Left colon (tissue), 2 donors: ENCODE measurements at regions not wholly inside any gene's neighbourhood (a gene's known extent, or its start where the extent isn't known, plus 50 kb on each side); places are given as distances from the start of the nearest gene placed in this dataset.
"Not testable (repeated sequence)": the region's sequence is repeated elsewhere in the genome, so short reads cannot be mapped to it uniquely, and the experiment has no call there.

Source experiments
- ATAC-seq: fragments of 200-7000 bp; cut with Tn5 transposase; one replicate; pipeline ENCODE4 v1.9.1; 2020; ENCODE audit warnings: mild to moderate bottlenecking, moderate library complexity
- DNase-seq, 2 donors: peaks; one replicate each; pipeline ENCODE4 v3.0.0-alpha.2; 2020
- intact Hi-C, 2 donors: fragments of 100-400 bp; cut with DNase I in 1 of 2; cut with micrococcal nuclease in 1 of 2; formaldehyde crosslinking; loops; one replicate each; pipeline versions ENCODE4 v1.11.2 to v1.14.0; 2022; cut with DNase I, micrococcal nuclease
- donor health status: DM: no; HTN: no; CAD: no.
- donor health status: DM: yes; HTN: yes; CAD: no.

GRCh38 chr3:159378396-159379194, 576.7 kb downstream of the MFSD1 start:
- no peak for ATAC-seq
- intact Hi-C loops: no loop called here
- DNase-seq: no peak

DNA sequence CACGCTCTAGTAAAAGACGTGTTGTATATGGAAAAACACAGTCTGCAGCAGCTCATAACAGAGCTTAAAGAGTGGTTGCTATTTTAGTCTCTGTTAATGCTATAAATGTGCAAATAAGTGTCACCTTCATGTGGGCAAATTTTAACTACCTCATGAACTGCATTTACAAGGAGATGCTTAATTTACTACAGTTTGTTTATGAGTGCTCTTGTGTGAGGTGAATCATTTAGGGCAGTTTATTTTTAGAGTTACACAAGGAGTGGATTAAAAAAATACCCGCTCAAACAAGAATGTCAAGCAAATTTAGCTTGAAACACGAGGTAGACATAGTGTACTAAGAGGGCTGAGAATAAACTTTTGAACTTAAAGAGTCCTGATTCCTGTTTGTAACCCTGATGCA, 579.0 kb downstream of the MFSD1 start:
- intact Hi-C loops: no loop called here
- DNase-seq: no peak
- ATAC-seq: no peak

DNA sequence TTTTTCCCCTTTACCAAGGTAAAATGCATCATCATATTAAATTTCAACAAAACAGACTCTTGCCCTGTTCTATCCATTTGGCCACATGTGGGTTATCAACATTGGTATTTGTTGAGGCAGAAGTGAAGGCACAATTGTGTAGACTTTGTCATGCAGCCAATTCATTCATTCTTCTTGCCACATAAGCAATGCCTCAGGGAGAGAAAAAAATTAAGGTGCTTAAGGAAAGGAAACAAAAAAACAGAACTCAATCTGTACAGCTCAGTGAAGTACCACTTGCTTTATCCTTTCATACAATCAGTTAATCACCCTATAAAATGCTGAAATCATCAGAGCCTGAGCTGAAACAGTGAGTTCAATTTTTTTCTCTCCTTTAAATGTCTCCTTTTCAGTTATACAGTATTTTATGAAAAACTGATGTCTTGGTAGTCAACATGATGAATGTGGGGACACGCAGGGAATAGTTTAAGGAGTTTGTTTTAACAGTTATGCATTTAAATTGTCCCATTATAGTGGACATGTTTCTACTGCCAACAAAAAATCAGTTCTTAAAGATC, 588.9 kb downstream of the MFSD1 start:
- intact Hi-C loops: no loop called here
- ATAC-seq (no peak), DNase-seq (no peak)

DNA sequence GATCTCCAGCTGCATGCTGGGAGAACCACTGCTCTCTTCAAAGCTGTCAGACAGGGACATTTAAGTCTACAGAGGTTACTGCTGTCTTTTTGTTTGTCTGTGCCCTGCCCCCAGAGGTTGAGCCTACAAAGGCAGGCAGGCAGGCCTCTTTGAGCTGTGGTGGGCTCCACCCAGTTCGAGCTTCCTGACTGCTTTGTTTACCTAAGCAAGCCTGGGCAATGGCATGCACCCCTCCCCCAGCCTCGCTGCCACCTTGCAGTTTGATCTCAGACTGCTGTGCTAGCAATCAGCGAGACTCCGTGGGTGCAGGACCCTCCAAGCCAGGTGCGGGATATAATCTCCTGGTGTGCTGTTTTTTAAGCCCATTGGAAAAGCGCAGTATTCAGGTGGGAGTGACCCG, 591.0 kb upstream of the IL12A start:
- intact Hi-C loops, DNase-seq, ATAC-seq: not testable (repeated sequence)

DNA sequence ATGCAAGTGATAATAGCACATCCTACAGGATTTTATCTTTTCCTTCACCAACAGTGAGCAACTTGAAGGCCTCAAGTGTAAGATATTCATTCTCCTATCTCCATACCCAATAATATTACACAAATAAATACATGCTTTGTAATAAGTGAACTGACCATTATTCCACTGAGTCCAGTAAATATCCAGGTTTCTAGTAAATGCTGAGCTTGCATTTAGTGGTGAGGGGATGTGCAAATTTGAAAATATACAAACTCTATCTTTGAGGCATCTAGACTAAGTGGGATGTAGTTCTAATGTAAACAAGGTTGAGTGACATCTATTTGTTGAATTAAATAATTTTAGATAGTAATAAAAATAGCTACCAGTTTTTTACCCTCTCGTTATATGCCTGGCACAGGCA, 587.6 kb upstream of the IL12A start:
- DNase-seq: no peak
- no peak for ATAC-seq
- intact Hi-C loops: no loop called here

- intact Hi-C loops, DNase-seq, ATAC-seq: not testable (repeated sequence)
These were observed 578.9 kb upstream of the IL12A start for GRCh38 chr3:159409711-159410110.

- no peak for ATAC-seq
- intact Hi-C loops: no loop called here
- DNase-seq: no peak
These were observed 575.3 kb upstream of the IL12A start for GRCh38 chr3:159413319-159413718.

GRCh38 chr3:159416856-159417255, 571.8 kb upstream of the IL12A start:
- no peak for ATAC-seq
- intact Hi-C loops: no loop called here

DNA sequence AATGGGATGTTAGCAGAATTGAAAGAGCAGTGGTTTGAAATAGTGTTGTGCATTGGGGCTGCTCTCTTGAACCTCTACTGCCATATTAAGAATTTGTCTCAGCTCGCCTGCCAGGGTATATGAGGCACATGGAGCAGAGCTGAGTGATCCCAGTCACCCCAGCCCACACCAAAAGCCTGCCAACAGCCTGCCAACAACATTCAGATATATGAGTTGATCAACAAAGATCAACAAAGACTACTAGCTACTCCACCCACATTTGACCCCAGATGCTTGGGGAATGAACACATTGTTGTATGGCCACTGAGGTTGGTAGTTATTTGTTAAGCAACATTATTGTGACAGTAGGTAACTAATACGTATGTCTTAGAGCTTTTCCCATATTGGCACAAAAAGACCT, 570.9 kb upstream of the IL12A start:
- intact Hi-C loops: no loop called here
- DNase-seq: no peak
- ATAC-seq: no peak

More at GRCh38 chr3:159416856-159417255, 571.8 kb upstream of the IL12A start:
- no peak for DNase-seq

- no peak for DNase-seq
- intact Hi-C loops: no loop called here
- ATAC-seq: no peak
These were observed 569.8 kb upstream of the IL12A start for GRCh38 chr3:159418571-159419526.

- intact Hi-C loops: no loop called here
- DNase-seq (no peak), ATAC-seq (no peak)
These were observed 558.9 kb upstream of the IL12A start for GRCh38 chr3:159429702-159430101.

- no peak for ATAC-seq
- no peak for DNase-seq
- intact Hi-C loops: no loop called here
These were observed 555.8 kb upstream of the IL12A start for GRCh38 chr3:159432682-159433340.

DNA sequence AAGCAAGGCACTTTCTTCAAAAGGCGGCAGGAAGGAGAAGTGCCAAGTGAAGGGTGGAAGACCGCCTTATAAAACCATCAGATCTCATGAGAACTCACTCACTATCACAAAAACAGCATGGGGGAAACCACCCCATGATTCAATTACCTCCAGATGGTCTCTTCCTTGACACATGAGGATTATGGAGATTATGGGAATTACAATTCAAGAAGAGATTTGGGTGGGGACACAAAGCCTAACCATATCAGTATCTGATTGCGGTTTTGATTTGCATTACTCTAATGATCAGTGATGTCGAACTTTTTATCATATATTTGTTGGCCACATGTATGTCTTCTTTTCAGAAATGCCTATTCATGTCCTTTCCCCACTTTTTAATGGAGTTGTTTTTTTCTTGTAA, 549.3 kb upstream of the IL12A start:
- intact Hi-C loops: no loop called here
- DNase-seq (no peak), ATAC-seq (no peak)

GRCh38 chr3:159441279-159441678, 547.4 kb upstream of the IL12A start:
- intact Hi-C loops: no loop called here
- ATAC-seq (no peak), DNase-seq (no peak)

DNA sequence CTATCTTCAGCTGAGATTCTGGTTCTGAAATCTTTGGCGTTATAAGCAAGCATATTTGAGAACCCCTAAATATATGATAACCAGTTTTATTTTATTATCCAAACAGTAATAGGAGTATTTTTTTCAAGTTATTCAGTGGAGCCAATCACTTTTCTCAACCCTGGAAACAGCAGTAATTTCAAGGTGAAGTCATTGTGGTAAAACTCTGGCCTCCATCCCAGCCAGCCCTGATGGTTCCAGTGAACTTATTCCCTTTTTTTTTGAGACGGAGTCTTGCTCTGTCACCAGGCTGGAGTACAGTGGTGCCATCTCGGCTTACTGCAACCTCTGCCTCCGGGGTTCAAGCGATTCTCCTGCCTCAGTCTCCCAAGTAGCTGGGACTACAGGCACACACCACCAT, 545.4 kb upstream of the IL12A start:
- DNase-seq (no peak), ATAC-seq (no peak)
- intact Hi-C loops: no loop called here

DNA sequence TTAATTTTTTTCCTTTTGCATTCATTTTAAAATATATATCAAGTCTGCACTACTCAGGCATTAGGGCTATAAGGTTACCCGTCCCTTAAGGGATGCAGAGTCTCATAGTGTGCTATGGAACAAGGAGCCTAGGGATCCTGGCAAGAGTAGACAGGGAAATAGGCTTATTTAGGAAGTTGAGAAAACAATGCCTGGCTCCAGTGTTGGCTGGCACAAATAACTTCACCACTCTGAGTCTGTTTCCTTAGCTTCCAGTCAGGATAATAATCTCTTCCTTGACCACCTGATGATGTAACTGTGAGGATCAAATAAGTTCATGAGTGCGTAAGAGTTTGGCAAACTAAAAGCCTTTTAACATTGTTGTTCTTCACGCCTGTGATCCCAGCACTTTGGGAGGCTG, 540.8 kb upstream of the IL12A start:
- intact Hi-C loops: no loop called here

GRCh38 chr3:159448902-159449301, 539.7 kb upstream of the IL12A start:
- DNase-seq: no peak
- ATAC-seq: no peak
- intact Hi-C loops: no loop called here

More for the DNA sequence above, 540.8 kb upstream of the IL12A start:
- DNase-seq (no peak), ATAC-seq (no peak)

DNA sequence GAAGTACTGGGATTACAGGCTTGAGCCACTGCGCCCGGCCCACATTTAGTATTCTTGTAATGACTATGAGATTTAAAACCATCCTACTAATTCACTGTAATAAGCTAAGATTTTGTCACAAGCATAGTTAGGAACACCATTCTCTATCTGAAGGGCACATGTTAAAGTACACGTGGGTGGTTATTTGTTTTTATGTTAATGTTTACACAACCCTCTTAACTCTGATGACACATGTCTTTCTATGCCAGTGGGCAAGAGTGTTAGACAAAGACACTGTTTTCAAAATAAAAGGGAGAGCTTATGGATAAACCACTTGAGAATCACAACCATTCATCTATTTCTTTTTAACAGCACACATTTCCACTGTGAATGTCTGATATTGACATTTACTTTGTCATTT, 537.6 kb upstream of the IL12A start:
- intact Hi-C loops: no loop called here
- DNase-seq (no peak), ATAC-seq (no peak)

GRCh38 chr3:159451482-159451881, 537.2 kb upstream of the IL12A start:
- intact Hi-C loops: no loop called here
- DNase-seq (no peak), ATAC-seq (no peak)
